C4-2B (cell line): ENCODE measurements at regions not wholly inside any gene's neighbourhood (a gene's known extent, or its start where the extent isn't known, plus 50 kb on each side); places are given as distances from the start of the nearest gene placed in this dataset.

Source experiments
- CTCF ChIP-seq: fragments of 450-650 bp; conservative IDR thresholded peaks from 2 replicates; pipeline ENCODE4 v1.5.1; 2017; ENCODE audit warnings: mild to moderate bottlenecking
- ZFX ChIP-seq: fragments of 450-650 bp; IDR thresholded peaks from 2 replicates; pipeline ENCODE4 v1.6.1; 2017

- TF ChIP-seq CTCF (no peak), ZFX (no peak)
These were observed 211.2 kb downstream of the SETD4 start for GRCh38 chr21:35849144-35849543.
